Activated CD4-positive, alpha-beta T cell treated with anti-CD3 and anti-CD28 coated beads for 1 hour (primary cell): ENCODE measurements at regions not wholly inside any gene's neighbourhood (a gene's known extent, or its start where the extent isn't known, plus 50 kb on each side); places are given as distances from the start of the nearest gene placed in this dataset.
"Not testable (repeated sequence)": the region's sequence is repeated elsewhere in the genome, so short reads cannot be mapped to it uniquely, and the experiment has no call there.

ENCODE experiments used
- DNase-seq: peaks from one replicate; pipeline ENCODE4 v3.0.0-alpha.2; 2020

DNA sequence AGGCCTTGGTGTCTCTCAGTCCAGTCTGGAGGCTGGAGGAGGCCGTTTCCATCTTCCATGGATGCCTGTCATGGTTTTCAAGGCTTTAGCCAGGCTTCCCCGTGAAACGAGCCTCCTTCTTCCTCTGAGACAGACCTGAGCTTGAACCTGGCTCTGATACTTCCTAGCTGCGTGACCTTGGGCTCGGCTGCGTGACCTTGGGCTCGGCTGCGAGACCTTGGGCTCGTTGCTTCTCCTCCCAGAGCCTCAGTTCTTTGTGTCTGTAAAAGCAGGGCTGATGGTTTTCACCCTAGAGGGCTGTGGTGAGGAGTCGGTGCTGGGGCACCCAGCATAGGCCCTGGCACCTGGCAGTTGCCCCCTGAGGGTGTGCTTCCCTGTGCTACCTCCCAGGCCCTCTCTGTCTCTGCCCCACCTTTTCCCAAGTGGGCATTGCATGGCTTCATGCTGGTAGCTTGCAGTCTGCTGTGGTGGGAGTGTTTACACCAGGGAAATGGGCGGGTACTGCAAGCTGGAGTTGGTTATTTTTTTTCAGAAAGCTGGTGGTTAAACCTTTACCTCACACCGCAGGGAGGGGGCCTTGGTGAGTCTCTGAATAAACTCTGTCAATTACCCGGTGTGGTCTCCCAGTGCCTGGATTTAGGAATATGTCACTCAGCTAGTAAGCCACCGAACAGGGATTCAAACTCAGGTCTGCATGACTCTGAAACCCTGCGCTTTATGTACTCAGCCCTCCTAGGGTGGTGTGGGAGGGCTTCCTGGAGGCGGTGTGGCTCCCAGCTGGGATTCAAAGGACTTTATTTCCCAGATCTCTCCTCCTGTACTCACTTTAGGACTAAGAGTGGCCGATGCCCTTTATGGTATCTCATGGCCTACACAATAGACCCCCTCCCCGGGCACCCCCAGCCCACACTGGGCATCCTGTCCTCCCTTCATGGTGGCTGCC, 129.0 kb upstream of the CIBAR2 start:
- DNase-seq = no peak

DNA sequence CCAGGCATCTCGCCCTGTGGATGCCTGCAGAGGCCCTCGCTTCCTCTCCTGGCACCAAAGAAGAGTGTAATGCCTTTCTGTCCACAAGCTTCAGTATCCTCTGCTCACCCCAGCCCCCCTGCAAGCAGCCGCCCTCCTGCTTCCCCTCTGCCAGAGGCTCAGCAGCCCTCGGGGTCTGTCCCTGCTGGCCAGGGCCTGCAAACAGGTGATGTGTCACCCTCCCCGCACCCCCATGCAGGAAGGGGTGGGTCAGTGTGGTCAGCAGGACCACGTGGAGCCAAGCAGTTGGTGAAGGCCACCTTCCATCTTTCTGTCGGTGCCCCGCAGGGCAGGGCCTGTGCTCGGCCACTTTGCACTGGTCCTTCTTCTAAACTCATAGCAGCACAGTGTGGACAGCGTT, 129.9 kb upstream of the CIBAR2 start:
- no peak for DNase-seq

DNA sequence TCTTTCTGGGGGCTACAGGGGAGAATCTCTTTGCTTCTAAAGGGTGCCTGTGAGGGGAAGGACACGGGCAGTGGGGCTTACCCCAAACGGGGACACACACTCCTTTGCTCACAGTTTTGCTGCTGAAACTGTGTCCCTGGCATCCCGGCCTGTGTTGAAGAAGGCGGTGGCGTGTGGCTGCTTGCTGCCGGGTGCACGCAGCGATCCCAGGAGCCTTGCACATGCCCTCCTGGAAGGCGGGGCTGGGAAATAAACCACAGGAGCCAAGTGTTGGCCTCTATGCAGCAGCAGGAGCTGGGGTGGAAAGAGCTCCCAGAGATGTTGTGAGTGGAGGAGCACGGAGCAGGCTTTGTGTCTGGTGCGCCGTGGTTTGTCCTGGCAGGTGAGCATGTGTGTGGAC, 131.0 kb upstream of the CIBAR2 start:
- DNase-seq = no peak

DNA sequence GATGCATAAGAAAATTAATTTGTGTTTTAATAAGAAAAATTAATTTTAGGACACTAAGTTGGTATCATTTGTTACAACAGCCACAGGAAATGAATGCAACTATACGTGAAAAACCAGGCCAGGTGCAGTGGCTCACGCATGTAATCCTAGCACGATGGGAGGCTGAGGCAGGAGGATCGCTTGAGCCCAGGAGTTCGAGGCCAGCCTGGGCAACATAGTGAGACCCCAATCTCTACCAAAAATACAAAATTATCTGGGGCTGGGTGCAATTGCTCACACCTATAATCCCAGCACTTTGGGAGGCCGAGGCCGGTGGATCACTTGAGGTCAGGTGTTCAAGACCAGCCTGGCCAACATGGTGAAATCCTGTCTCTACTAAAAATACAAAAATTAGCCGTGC, 132.2 kb upstream of the CIBAR2 start:
- DNase-seq = not testable (repeated sequence)

DNA sequence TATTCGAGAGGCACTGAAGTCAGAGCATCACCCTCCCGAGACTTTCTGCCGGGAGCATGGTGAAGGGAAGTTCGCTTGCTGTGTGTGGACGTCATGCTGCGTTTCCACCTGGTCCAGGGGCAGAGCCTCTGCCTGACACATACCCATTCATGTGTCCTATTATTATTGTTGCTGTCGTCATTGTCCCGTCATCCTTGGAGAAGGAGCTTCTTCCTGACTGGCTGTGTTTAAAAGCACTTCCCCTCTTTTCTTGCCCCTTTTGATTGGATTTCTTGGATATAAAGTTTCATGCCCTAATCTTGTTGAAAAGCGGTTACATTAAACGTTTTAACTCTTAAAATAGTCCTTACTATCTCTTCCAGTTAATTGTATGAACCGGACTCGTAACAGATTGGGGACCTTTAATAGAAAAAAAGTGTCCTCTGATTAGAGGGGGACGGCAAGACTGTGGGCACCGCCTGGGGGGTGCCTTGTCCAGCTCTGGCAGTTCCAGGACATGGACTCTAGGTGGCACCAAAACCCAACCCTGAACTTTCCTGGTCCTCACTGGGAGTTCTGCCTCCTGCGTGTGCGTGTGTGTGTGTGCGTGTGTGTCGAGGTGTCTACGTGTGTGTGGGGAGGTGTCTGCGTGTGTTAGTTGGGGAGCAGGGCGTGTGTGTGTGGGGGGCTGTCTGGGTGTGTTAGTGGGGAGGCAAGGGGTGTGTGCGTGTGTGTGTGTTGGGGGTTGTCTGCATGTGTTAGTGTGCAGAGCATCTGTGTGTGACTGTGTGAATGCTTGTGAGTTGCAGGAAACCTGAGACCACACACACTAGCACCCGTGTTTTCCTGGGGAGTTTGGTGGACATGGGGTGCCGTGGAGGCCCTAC, 133.3 kb upstream of the CIBAR2 start:
- peak; percentile 21 for DNase-seq

DNA sequence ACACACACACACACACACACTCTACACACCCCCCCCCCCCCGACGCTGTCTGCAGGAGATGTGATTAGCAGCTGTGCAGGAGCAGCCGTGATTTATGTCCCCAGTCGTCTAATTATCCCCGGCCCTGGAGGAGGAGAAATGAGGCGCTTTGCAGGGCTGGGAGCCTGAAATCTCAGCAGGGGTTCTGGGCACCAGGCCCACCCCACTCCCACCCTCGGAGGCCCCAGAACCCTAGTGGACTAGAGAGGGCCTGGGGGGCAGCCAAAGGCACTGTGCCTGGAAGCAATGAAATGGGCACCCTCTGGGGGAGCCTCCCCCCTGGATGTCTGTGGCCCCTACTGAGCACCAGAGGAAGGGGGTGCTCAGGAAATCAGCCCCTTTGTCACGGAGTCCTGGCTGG, 134.2 kb upstream of the CIBAR2 start:
- DNase-seq = no peak

DNA sequence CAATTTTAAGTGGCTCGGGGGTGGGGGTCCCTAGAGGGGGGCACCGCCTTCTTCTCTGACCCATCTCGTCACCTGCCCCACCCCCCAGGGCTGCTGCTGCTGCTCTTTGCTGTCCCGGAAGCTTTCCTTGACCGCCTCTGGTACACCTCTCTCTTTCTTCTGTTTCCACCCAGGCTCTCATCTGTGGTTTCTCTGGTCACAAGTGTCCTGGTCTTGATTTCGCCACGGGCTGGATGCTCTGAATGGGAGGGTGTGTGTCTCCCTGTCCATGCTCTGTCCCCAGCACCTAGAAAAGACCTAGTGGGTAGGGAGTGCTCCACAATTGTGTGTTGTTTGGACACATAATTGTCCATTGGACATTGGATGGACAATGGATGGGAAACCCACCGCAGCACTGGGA, 134.7 kb upstream of the CIBAR2 start:
- DNase-seq = no peak

DNA sequence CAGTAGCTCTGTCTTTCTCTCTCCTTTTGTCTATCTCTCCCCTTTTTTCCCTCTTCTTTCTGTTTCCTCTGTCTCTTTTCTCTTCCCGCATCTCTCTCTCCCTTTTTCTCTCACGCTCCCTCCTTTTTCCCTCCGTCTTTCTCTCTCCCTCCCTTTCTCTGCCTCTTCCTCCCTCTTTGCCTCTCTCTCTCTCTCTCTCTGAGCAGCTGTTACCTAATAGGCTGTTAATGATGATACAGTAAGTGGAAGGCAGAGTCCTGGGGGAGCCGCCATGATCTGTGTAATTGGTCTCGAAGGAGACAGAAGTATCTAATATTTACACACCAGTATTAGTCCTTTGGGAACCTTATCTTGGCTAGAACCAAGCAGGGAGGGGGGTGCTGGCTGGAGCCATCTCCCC, 136.1 kb upstream of the CIBAR2 start:
- DNase-seq = no peak

DNA sequence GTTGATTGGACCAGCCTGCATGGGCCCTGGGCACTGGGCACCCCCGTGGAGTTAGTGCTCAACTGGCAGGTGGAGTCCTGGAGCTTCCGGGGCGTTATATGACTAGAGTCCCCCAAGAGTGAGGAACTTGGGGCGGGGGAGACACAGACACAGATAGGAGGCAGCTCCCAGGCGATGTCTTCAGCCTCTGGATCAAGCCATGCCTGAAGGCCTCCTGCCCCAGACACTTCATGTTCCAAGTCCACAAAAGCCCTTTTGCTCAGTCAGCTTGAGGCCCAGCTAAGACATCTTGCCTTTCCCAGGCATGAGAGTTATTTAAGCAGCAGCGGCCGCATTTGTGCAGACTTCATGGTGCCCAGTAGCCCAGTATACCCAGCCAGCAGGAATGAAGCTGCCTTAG, 136.6 kb upstream of the CIBAR2 start:
- DNase-seq = no peak

DNA sequence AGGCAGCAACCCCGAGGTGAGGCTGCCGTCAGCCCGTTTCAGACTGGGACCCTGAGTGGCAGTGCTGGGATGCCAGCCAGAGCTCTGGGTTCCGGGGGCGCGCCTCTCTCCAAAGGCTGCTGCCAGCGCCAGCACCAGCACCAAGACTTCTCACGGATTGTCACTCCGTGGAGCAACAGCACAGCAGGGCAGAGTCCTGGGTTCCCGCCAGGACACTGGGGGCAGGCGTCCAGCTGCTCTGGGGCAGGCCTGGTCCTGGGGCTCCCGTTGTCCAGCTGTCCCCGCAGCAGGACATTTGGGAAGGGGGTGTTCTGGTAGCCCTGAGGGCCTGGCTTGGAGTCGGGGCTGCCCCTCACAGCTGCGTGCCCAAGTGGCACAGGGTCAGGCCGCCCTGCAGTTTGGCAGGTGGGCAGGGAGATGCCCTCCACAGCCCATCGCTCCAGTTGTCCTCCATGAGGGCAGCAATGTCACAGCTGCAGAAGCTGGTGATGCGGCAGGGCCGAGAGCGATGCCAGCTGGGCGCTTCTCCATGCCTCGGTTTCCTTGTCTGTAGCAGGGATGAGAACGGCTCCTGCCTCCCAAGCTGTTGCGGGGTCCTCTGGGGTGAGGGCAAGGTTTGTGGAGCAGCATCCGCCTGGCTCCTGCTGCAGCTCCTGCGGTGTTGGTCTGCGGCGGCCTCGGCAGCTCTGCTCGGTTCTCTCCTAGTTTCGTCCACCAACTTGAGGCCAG, 137.3 kb upstream of the CIBAR2 start:
- no peak for DNase-seq

DNA sequence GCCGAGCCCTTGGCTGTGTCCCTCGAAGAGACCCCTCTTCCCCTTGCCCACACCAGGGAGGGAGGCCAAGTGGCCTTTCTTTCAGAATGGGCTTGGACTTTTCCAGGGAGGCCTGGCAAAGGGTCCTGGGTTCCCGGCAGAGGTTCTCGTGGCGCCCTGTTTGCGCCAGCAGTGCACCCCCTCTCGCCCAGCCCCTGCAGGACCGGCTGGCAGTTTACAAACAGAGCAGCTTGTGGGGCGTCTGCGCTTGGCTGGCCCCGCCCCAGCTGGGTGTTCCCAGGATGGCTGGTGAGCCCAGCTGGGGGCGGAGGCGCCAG, 137.8 kb upstream of the CIBAR2 start:
- DNase-seq = no peak

DNA sequence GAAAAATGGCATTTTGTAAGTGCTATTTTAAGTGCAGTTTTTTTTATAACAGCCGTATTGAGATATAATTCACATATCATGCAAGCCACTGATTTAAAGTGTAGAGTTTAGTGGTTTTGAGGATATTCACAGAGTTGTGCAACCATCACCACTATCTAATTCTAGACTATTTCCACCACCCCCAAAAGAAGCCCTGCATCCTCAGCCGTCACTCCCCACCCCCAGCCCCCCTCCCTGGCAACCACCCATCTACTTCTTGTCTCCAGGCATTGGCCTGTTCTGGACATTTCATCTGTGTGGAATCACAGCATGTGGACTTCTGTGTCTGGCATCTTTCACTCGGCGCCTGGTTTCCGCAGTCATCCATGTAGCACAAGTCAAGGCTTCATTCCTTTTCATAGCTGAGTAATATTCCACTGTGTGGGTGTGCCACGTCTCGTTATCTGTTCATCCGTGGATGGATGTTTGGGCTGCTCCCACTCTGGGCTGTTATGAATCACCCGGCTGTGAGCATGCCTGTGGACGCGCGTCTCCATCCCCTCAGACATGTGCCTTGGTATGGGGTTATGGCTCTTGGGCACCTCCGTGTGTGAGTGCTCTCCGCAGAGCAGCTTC, 138.4 kb upstream of the CIBAR2 start:
- no peak for DNase-seq

DNA sequence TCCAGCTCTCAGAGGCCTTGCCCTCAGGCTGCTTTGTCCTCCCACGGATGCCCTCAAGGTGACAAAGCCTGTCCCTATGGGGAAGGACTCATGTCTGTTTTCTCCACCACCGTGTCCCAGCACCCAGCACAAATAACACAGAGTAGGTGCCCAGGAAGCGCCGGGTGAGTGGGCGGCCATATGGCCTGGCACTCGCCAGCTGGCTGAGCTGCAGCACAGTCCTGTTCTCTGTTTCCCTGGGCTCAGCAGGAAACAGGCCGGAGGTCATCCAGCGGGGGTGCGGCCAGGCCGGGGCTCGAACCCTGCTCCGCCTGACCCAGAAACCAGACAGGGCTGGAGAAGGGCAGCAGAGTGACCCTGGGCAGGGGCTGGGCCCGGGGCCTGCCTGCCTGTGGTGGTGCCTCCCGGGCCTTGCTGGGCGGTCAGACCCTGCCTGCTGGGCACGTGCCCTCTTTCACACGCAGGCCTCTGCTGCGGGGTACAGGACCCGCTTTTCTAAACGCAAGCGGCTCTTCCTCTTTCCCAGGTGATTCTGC, 139.0 kb upstream of the CIBAR2 start:
- no peak for DNase-seq

DNA sequence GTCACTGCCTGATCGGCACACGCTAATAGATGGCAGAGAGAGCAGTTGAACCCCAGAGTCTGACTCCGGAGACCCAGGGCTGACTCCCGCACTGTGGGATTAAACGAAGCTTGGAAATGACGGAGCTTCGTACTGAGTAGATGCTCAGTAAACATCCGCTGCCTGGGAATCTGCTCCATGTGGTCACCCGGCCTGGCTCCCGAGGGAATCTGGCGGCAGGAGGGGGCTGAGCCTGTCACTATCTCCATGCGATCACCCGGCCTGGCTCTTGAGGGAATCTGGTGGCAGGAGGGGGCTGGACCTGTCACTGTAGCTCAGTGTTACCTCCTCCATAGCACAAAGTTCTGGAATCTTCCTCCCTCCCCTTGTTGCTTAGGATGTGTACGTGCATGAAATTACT, 139.7 kb upstream of the CIBAR2 start:
- DNase-seq = no peak

DNA sequence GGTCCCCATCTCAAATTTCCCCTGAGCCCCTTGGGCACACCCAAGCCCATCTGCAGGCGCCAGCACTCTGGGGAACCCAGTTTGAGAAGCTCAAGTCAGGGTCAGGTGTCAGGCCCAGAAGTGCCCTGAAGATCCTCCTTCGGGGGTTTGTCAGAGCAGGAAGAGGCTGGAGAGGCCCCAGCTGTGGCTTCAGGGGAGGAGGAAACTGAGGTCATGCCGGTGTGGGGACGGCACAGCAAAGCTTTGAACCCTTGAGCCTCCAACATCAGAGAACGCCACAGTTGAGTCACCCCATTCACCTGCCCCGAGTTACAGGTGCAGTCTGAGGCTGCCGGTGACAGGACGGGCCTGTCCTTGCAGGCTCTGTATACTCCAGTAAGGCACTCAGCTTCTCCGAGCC, 140.2 kb upstream of the CIBAR2 start:
- no peak for DNase-seq

DNA sequence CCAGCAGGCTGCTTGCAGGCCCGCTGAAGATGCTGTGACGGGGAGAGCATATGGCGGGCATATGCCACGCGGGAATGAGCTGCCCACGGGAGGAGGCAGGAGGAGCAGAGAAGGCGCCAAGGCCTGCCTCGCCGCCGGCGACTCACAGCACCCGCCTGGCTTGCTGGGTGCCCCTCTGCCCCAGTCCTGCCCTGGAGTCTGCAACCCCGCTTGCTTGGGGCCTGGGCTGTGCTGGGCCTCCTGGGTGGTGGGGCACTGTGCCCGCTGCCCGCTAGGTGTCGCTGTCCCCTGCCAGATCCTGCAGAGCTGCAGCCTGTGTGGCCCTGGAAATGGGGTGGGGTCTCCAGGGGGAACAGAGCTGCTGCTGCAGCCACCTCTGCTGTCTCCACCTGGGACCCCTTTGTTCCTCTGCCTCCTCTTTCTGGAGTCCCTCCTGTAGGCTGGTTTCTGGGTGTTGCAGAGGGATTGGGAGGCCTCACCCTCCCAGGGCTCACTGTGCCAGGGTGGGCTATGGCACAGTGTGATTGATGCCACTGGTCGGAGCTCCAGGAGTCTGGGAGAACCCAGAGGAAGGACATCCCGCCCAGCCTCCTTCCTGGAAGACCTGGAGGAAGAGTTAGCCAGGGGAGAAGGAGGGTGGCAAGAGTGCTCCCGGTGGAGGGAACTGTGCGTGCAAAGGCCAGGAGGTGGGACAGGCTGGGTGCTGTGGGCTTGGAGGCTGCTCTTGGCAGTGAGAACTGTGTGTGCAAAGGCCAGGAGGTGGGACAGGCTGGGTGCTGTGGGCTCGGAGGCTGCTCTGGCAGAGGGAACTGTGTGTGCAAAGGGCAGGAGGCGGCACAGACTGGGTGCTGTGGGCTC, 141.0 kb upstream of the CIBAR2 start:
- peak; percentile 34 for DNase-seq

DNA sequence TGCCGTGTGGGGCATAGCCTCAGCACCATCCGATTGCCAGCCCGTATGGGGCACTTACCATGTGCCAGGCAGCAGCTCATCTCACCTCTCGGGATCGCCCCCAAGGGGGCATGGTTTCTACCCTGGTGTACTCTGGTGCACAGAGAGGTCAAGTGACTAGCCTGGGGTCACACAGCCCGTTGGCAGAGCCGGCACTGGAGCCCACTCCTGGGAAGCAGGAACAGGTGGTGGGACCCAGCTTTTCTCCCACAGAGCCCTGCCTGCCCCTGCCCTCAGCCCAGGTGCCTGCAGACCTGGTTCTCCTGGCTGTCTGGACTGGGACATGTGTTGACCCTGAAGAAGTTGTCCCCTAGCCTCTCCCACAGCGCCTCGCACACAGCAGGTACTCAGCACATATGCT, 141.8 kb upstream of the CIBAR2 start:
- DNase-seq = no peak

DNA sequence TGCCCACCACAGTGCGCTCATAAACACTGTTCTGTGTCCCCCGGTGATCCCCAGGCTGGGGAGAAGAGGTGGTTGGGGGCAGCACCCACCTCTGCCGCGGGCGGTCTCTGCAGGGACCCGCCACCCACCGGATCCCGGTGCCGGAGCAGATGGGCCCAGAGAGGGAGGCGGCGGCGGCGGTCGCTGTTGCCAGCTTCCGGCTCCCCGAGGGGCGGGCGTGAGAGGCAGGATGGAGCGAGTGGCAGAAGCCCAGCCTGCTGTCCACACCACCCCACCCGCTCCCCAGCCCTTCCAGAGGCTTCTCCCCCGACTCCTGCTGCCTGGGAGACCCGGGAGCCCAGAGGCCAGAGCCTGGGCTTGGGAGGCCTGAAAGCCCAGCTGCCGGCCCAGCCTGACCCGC, 142.6 kb upstream of the CIBAR2 start:
- DNase-seq = no peak

DNA sequence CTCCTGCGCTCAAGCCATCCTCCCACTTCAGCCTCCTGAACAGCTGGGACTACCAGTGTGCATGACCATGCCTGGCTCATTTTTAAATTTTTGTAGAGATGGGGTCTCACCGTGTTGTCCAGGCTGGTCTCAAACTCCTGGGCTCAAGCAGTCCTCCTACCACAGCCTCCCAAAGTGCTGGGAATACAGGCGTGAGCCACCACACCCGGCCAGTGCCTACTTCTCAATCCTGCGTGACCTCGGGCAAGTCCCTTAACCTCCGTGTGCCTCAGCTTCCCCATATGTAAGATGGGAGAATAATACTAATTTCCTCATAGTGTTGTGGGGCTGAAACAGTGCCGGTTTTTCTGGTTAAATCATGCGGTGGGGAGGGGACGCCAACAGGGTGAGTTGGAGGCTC, 143.5 kb upstream of the CIBAR2 start:
- no peak for DNase-seq

DNA sequence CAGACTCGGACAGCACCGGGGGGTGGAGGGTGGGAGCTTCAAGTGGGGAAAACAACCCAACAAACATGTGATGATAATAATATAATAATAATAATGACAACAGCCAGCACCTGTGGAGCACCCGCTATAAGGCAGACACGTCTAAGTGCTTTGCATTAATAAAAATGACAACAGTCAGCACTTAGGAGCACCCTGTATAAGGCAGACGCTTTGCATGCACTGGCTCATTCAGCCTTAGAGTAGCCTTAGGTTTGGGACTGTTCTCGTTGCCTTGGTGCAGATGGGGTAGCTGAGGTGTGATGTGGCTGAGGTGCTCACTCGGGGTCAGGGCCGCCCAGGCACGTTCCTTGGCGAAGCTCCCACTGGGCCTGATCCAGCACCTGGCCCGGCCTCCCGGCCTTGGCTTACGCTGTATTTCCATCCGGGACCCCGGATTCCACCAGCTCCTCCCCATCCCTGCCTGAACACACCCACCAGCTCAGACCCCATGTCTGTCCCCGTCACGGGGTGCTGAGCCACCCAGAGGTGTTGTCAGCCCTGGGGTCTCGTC, 144.0 kb upstream of the CIBAR2 start:
- no peak for DNase-seq

DNA sequence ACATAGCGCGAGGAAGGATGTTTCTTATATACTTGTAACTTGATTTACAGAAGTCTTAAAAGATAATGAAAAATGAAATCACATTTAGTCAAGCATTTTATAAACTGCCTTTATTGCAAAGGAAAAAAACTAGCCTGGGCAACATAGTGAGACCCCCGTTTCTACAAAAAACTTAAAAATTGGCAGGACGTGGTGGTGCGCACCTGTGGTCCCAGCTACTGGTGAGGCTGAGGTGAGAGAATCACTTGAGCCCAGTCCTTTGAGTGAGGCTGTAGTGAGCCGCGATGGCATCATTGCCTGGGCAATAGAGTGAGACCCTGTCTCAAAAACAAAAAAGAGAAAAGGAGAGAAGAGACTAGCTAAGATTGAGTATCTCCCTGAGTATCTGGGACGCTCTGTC, 145.2 kb upstream of the CIBAR2 start:
- no peak for DNase-seq

DNA sequence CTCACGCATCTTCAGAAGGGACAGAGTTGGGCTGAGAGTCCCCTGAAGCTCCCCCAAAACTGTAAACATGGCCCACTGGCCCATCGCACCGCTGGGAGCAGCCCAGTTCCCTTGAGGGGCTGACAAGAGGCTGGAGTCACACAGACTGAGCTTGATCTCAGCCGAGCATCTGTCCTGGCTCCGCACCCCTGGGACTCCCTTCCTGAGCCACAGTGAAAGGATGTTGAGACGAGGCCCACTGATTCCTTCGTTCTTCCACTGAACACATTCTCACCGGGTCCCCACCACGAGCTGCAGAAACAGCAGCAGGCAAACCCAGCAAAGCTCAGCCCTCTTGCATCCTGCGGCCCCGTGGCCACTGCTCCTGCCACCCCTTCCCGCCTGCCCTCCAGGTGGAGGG, 145.9 kb upstream of the CIBAR2 start:
- no peak for DNase-seq
